T-cell (primary cell): ENCODE measurements at regions not wholly inside any gene's neighbourhood (a gene's known extent, or its start where the extent isn't known, plus 50 kb on each side); places are given as distances from the start of the nearest gene placed in this dataset.

Experiments
- ATAC-seq, 4 experiments: fragments of 200-7000 bp in 3 of 4; fragments of 150-1000 bp in 1 of 4; cut with Tn5 transposase; replicated peaks in 1 of 4; 1 replicate in 3 of 4; 2 replicates in 1 of 4; pipeline ENCODE4 v1.10.0; 2021; ENCODE audit warnings: moderate library complexity in 3 of 4, mild to moderate bottlenecking in 2 of 4, moderate number of reproducible peaks in 1 of 4
- CTCF ChIA-PET, 2 donors: fragments of 300-600 bp; sonication (Branson Sonifier 250); formaldehyde crosslinking; loops; one replicate each; lab custom pipeline; 2022; ENCODE audit warnings: antibody characterized with exemption in 2 of 2; lab: Charles Lee
- POLR2A ChIA-PET, 2 donors: fragments of 300-600 bp; sonication (Branson Sonifier 250); formaldehyde crosslinking; loops; one replicate each; lab custom pipeline; 2022; ENCODE audit warnings: antibody characterized with exemption in 2 of 2; lab: Charles Lee
- DNase-seq, 35 experiments: peaks; one replicate each; pipeline versions ENCODE4 v3.0.0 to v3.0.0-alpha.2; 2013 to 2023
- H3K27ac ChIP-seq: one replicate; pipeline ENCODE4 v1.5.1; 2013; ENCODE audit warnings: low read length
- H3K27me3 ChIP-seq, 2 experiments: replicated peaks in 1 of 2; 1 replicate in 1 of 2; 2 replicates in 1 of 2; pipeline versions ENCODE4 v1.6.1 to v1.7.0; 2013; ENCODE audit warnings: low read length in 1 of 2, mixed read lengths in 1 of 2; ENCODE audit not compliant: control insufficient read depth in 2 of 2, insufficient read depth in 2 of 2; ENCODE audit errors: extremely low read depth in 1 of 2
- H3K36me3 ChIP-seq, 2 donors: 1 replicate in 1 of 2; 2 replicates in 1 of 2; pipeline versions ENCODE4 v1.6.1 to v1.7.0; 2013; ENCODE audit warnings: low read length in 1 of 2; ENCODE audit not compliant: control insufficient read depth in 2 of 2, insufficient read depth in 1 of 2; ENCODE audit errors: extremely low read depth in 1 of 2
- H3K4me1 ChIP-seq, 2 experiments: 1 replicate in 1 of 2; 2 replicates in 1 of 2; pipeline versions ENCODE4 v1.6.1 to v1.7.0; 2013; ENCODE audit warnings: low read length in 2 of 2, mixed read lengths in 1 of 2; ENCODE audit not compliant: insufficient read depth in 2 of 2, control insufficient read depth in 1 of 2; ENCODE audit errors: extremely low read depth in 1 of 2
- H3K4me3 ChIP-seq, 2 donors: 1 replicate in 1 of 2; 2 replicates in 1 of 2; pipeline versions ENCODE4 v1.5.1 to v1.7.0; 2013; ENCODE audit warnings: mild to moderate bottlenecking in 2 of 2, low read length in 1 of 2, moderate library complexity in 1 of 2; ENCODE audit not compliant: control insufficient read depth in 1 of 2; ENCODE audit errors: extremely low read depth in 1 of 2
- H3K9me3 ChIP-seq: 2 replicates; pipeline ENCODE4 v1.7.0; 2013
- H3K27ac Mint-ChIP-seq, 2 donors: one replicate each; pipeline ENCODE4 v1.8.0; 2020 to 2021; ENCODE audit warnings: mild to moderate bottlenecking in 2 of 2, mixed read lengths in 2 of 2
- H3K27me3 Mint-ChIP-seq, 2 donors: one replicate each; pipeline ENCODE4 v1.8.0; 2021 to 2022; ENCODE audit warnings: mixed read lengths in 2 of 2
- H3K36me3 Mint-ChIP-seq: one replicate; pipeline ENCODE4 v1.8.0; 2021; ENCODE audit warnings: mixed read lengths
- H3K4me1 Mint-ChIP-seq, 3 donors: one replicate each; pipeline ENCODE4 v1.8.0; 2020 to 2022; ENCODE audit warnings: mixed read lengths in 3 of 3, mild to moderate bottlenecking in 1 of 3
- H3K4me3 Mint-ChIP-seq, 3 donors: one replicate each; pipeline ENCODE4 v1.8.0; 2020 to 2022; ENCODE audit warnings: mild to moderate bottlenecking in 3 of 3, mixed read lengths in 3 of 3, moderate library complexity in 3 of 3
- H3K9me3 Mint-ChIP-seq, 3 donors: one replicate each; pipeline ENCODE4 v1.8.0; 2020 to 2022; ENCODE audit warnings: mixed read lengths in 3 of 3
- WGBS: methylation state at CpG from one replicate; pipeline ENCODE4 v1.1.5; 2013; ENCODE audit warnings: missing lambda C conversion rate; ENCODE audit not compliant: insufficient coverage; 5-methylcytosine and 5-hydroxymethylcytosine counted together

DNA sequence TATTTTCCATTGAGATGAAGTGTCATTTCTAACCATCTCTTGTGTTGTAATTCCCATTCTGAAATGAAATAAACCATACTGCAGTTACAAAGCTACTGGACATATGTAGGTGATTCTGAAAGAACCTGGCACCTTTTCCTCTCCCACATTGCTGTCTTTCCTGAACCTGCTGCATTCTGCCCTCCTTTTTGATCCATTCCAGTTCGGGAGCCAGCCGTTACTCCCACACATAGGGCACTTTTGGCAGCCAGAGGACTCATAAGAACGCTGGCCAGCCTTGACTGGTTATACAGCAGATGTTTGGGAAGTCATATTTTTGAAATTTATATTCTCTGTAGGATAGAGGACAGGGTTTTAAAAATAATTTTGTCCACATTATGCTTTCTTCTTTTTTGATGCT is 369.8 kb upstream of the CDH7 start:
- POLR2A ChIA-PET: no interaction called here

DNA sequence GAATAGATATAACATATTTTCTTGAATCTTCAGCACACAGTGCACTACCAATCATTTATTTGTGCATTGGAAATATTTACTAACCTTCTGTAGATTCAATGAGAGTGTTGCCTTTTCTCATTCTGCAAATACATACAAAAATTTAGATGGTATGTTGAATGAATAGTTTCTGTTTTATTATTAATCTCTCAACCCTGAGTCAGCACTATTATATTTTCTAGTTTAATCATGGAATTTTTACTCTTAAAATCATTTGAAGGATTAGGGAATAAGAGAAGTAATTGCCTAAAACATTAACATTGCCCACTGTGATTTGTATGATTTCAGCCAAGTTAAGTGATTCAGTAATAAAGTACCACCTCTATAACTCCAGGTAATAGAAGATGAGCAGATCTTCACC is 370.2 kb upstream of the CDH7 start:
- Mint-ChIP-seq H3K4me1 (no peaks in the 10 kb centered on the region), H3K4me3 (no peak overlapping the region), H3K9me3 (peaks cover 20 to 40% (median 20%) of the 10 kb centered on the region in 3 donors), H3K27ac (no peak overlapping the region), H3K27me3 (no peaks in the 10 kb centered on the region), H3K36me3 (no peaks in the 10 kb centered on the region)
- DNase-seq (no peak), ATAC-seq (no peak)
- CTCF ChIA-PET: no interaction called here
- no peaks in the 10 kb centered on the region for H3K9me3 ChIP-seq
- POLR2A ChIA-PET: no interaction called here
- H3K27ac ChIP-seq: no peak overlapping the region
- H3K36me3 ChIP-seq: no peaks in the 10 kb centered on the region
- H3K4me3 ChIP-seq: no peak overlapping the region
- H3K4me1 ChIP-seq: no peaks in the 10 kb centered on the region
- no peaks in the 10 kb centered on the region for H3K27me3 ChIP-seq

More for the DNA sequence above, 369.8 kb upstream of the CDH7 start:
- no peaks in the 10 kb centered on the region for H3K9me3 ChIP-seq
- Mint-ChIP-seq H3K36me3 (no peaks in the 10 kb centered on the region), H3K27me3 (no peaks in the 10 kb centered on the region), H3K4me1 (no peaks in the 10 kb centered on the region), H3K27ac (no peak overlapping the region), H3K4me3 (no peak overlapping the region), H3K9me3 (peaks cover 22 to 43% (median 24%) of the 10 kb centered on the region in 3 donors)
- H3K4me1 ChIP-seq: no peaks in the 10 kb centered on the region
- ATAC-seq (no peak), DNase-seq (no peak)
- no peaks in the 10 kb centered on the region for H3K27me3 ChIP-seq
- no peak overlapping the region for H3K27ac ChIP-seq
- CTCF ChIA-PET: no interaction called here
- no peaks in the 10 kb centered on the region for H3K36me3 ChIP-seq
- WGBS: no CpG with 5 or more reads among the region's 3 CpGs
- H3K4me3 ChIP-seq: no peak overlapping the region

DNA sequence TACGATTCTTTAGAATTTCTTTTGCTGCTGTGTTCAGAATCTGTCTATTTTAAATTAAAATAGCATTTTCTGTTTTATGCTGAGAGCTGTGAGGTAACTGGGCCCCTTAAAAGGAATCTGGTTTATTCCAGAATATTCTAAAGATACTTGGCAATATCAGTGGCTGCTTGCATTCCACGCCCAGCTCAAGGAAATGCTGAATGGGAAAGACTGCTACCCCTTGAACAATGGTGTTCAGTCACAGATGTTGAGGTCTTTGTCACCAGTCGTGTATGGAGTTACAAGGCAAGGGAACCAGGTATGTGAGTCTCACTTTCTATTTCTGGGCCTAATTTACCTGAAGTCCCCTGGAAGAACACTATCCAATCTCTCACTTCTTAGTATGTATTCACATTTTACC is 377.9 kb upstream of the CDH7 start:
- Mint-ChIP-seq H3K4me3 (no peak overlapping the region), H3K36me3 (no peaks in the 10 kb centered on the region), H3K4me1 (no peaks in the 10 kb centered on the region), H3K27ac (no peak overlapping the region), H3K9me3 (peaks cover 12 to 15% (median 15%) of the 10 kb centered on the region in 3 donors), H3K27me3 (no peaks in the 10 kb centered on the region)
- H3K27ac ChIP-seq: no peak overlapping the region
- DNase-seq (no peak), ATAC-seq (no peak)
- H3K4me3 ChIP-seq: no peak overlapping the region
- POLR2A ChIA-PET: interaction anchor here in 1 of 2 donors (0.6 kb wide), 1 partner anchor 117 kb away, joined by 3 read pairs; no protein-coding TSS in a partner anchor
- H3K36me3 ChIP-seq: no peaks in the 10 kb centered on the region
- CTCF ChIA-PET: no interaction called here
- H3K9me3 ChIP-seq: no peaks in the 10 kb centered on the region
- no peaks in the 10 kb centered on the region for H3K4me1 ChIP-seq
- 73% methylated on average over 1 of the region's 3 CpGs for WGBS
- no peaks in the 10 kb centered on the region for H3K27me3 ChIP-seq

DNA sequence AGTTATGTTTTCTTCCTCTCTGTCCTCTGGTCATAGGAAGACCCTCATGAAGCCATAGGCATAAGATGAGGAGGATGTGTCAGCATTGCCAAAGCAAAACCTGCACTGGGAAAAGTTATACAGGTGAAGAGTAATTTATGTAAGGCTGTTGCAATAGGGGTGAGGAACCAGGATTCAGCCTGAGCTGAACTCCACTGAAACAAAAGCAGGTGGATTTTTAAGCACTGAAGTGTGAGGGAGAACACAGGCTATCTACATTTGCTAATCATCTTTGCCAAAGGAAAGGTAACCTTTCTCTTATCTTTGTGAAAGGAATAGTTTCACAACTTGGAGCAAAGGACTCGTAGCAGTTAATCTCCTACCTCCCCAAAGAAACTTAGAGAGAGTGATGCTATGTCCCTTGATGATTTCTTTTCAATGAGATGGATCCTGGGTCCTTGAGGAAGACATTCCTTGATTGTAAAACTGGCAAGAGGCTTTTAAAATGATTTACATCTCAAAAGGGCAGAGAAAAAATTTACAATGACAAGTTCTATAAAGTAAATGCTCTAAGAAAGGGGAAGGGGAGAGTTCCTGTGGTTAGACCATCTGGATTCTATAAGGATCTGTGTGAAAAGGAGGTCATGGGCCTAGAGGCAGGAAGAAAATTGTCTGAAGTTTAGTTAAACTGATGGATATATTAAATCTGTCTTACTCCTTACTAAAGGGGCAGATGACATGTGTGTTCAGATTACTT is 385.4 kb upstream of the CDH7 start:
- H3K4me1 Mint-ChIP-seq: no peaks in the 10 kb centered on the region
- no peaks in the 10 kb centered on the region for H3K4me1 ChIP-seq
- no peaks in the 10 kb centered on the region for H3K9me3 ChIP-seq
- no peak overlapping the region for H3K27ac ChIP-seq
- no peaks in the 10 kb centered on the region for H3K27me3 Mint-ChIP-seq
- H3K36me3 ChIP-seq: no peaks in the 10 kb centered on the region
- no peak overlapping the region for H3K4me3 Mint-ChIP-seq
- ATAC-seq: no peak
- no peaks in the 10 kb centered on the region for H3K27me3 ChIP-seq
- DNase-seq: no peak
- ChIA-PET POLR2A (no interaction called here), CTCF (no interaction called here)
- no peaks in the 10 kb centered on the region for H3K36me3 Mint-ChIP-seq
- no peak overlapping the region for H3K27ac Mint-ChIP-seq
- WGBS: no CpG with 5 or more reads among the region's 1 CpG
- H3K9me3 Mint-ChIP-seq: peaks cover 4 to 12% (median 11%) of the 10 kb centered on the region in 3 donors
- no peak overlapping the region for H3K4me3 ChIP-seq

DNA sequence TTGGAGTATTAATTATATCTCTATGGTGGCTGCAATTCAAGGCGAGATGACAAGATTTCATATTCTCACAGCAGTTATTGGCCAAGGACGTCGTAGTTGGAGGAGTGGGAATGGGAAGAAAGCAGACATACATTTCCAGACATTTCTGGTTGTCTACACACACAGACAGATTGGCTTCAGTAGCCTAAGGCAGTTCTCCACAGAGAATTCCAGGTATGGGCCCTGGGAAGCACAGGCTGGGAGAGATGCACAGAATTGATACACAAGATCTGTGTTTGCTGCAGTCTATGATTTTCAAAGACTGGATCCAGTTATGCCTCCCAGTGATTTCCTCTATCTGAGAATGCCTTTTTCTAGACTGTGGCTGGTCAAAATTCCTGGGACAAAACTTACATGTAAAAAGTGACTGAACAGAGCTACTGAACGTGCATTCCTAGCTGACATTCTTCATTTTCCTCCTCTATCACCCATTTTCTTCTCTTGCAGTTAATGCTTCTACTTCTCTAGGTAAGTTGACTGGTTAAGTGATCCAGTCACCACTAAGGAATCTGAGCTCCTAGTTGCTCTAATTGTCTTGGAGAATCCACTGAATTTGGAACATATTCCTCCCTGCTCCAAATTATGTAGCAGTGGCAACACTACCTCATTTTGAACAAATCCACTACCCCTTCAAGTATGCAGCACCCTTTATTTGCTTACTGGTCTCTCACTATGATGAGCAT is 386.7 kb upstream of the CDH7 start:
- Histone ChIP-seq H3K36me3 (no peaks in the 10 kb centered on the region), H3K27ac (no peak overlapping the region), H3K27me3 (no peaks in the 10 kb centered on the region), H3K4me3 (no peak overlapping the region), H3K9me3 (no peaks in the 10 kb centered on the region), H3K4me1 (no peaks in the 10 kb centered on the region)
- ChIA-PET CTCF (no interaction called here), POLR2A (no interaction called here)
- no peak overlapping the region for H3K27ac Mint-ChIP-seq
- ATAC-seq (no peak), DNase-seq (no peak)
- no CpG with 5 or more reads among the region's 4 CpGs for WGBS
- no peaks in the 10 kb centered on the region for H3K36me3 Mint-ChIP-seq
- no peak overlapping the region for H3K4me3 Mint-ChIP-seq
- no peaks in the 10 kb centered on the region for H3K4me1 Mint-ChIP-seq
- no peaks in the 10 kb centered on the region for H3K27me3 Mint-ChIP-seq
- H3K9me3 Mint-ChIP-seq: peaks cover 4 to 12% (median 11%) of the 10 kb centered on the region in 3 donors

DNA sequence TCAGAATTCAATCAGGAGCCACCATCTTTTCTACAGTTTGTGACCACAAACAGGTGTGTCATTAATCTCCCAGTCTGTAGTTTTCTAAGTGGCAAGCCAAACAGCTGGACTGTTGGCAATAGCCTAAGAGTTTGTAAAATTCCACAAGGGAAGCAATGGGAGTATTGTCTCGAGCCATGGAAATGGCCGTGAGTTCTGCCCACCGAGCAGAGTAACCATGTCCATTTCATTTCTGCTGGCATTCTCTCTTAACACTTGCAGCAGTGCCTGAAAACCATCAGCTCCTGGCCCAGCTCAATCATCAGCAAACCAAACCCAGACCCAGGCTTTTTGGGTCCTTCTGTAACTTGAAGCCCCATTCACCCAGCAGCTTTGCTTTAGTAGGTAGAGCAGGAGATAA is 387.8 kb upstream of the CDH7 start:
- Mint-ChIP-seq H3K27ac (no peak overlapping the region), H3K4me3 (no peak overlapping the region), H3K36me3 (no peaks in the 10 kb centered on the region), H3K4me1 (no peaks in the 10 kb centered on the region), H3K9me3 (peaks cover 10 to 12% (median 11%) of the 10 kb centered on the region in 3 donors), H3K27me3 (no peaks in the 10 kb centered on the region)
- 74% methylated on average over 3 of the region's 3 CpGs for WGBS
- H3K4me3 ChIP-seq: no peak overlapping the region
- ChIA-PET CTCF (no interaction called here), POLR2A (no interaction called here)
- H3K27me3 ChIP-seq: no peaks in the 10 kb centered on the region
- no peaks in the 10 kb centered on the region for H3K36me3 ChIP-seq
- no peaks in the 10 kb centered on the region for H3K9me3 ChIP-seq
- ATAC-seq (no peak), DNase-seq (no peak)
- no peak overlapping the region for H3K27ac ChIP-seq
- H3K4me1 ChIP-seq: no peaks in the 10 kb centered on the region
